Endothelial cell of umbilical vein (primary cell): ENCODE measurements at regions not wholly inside any gene's neighbourhood (a gene's known extent, or its start where the extent isn't known, plus 50 kb on each side); places are given as distances from the start of the nearest gene placed in this dataset.

Experiments
- BruUV-seq: library from RNA; stranded (reverse); fragments of 400-500 nt; replicated peaks from 2 replicates; lab custom pipeline; 2021; lab: Mats Ljungman, UMichigan
- CTCF ChIA-PET: fragments of 300-600, 350-600 bp; sonication (Branson Sonifier 250); formaldehyde crosslinking; loops from one replicate; lab custom pipeline; 2021; ENCODE audit warnings: antibody characterized with exemption, inconsistent platforms; lab: Charles Lee
- POLR2A ChIA-PET: fragments of 300-600, 350-600 bp; sonication (Branson Sonifier 250); formaldehyde crosslinking; loops from one replicate; lab custom pipeline; 2021; ENCODE audit warnings: antibody characterized with exemption, inconsistent platforms; lab: Charles Lee
- DNase-seq: peaks from one replicate; pipeline ENCODE4 v3.0.0-alpha.2; 2011; ENCODE audit warnings: low read depth, low spot score
- FAIRE-seq: peaks from 2 replicates; lab custom pipeline; 2011; peaks lifted over from hg19 to GRCh38; lab: Jason Lieb, UNC
- H2AFZ ChIP-seq: 2 replicates; pipeline ENCODE4 v1.6.0; 2012; ENCODE audit warnings: low read depth, low read length, control low read depth, inconsistent platforms
- H3K27ac ChIP-seq: 2 replicates; pipeline ENCODE4 v1.5.1; 2011; ENCODE audit warnings: low read depth, mild to moderate bottlenecking, control low read depth, low read length, moderate library complexity; ENCODE audit not compliant: insufficient read depth
- H3K27me3 ChIP-seq, 2 experiments: 2 replicates each; pipeline versions ENCODE4 v1.6.0 to v1.6.1; 2011; ENCODE audit warnings: low read length in 2 of 2, mixed read lengths in 1 of 2; ENCODE audit not compliant: control insufficient read depth in 2 of 2, insufficient read depth in 2 of 2
- H3K36me3 ChIP-seq, 2 experiments: 2 replicates in 1 of 2; 3 replicates in 1 of 2; pipeline ENCODE4 v1.5.1; 2011; ENCODE audit warnings: low read length in 2 of 2, mild to moderate bottlenecking in 1 of 2, moderate library complexity in 1 of 2; ENCODE audit not compliant: control insufficient read depth in 2 of 2, insufficient read depth in 2 of 2; ENCODE audit errors: extremely low read depth in 1 of 2
- H3K4me1 ChIP-seq: 3 replicates; pipeline ENCODE4 v1.5.1; 2011; ENCODE audit warnings: mild to moderate bottlenecking, low read length; ENCODE audit not compliant: control insufficient read depth, insufficient read depth; ENCODE audit errors: extremely low read depth
- H3K4me2 ChIP-seq: 2 replicates; pipeline ENCODE4 v1.6.1; 2011; ENCODE audit warnings: low read length, control low read depth, mixed read lengths; ENCODE audit not compliant: insufficient read depth
- H3K4me3 ChIP-seq, 3 experiments: fragments of 200-600 bp in 1 of 3; sonication (generic), shearing (Covaris generic) in 1 of 3; replicated peaks in 1 of 3; 2 replicates each; pipeline ENCODE4 v1.5.1; 2011 to 2016; ENCODE audit warnings: control low read depth in 3 of 3, low read length in 3 of 3, mild to moderate bottlenecking in 2 of 3, inconsistent platforms in 1 of 3, low read depth in 1 of 3, moderate library complexity in 1 of 3; ENCODE audit not compliant: insufficient read depth in 1 of 3
- H3K79me2 ChIP-seq: 2 replicates; pipeline ENCODE4 v1.6.0; 2012; ENCODE audit warnings: low read length, inconsistent platforms; ENCODE audit not compliant: control insufficient read depth, insufficient read depth
- H3K9ac ChIP-seq: replicated peaks from 2 replicates; pipeline ENCODE3; 2011; ENCODE audit warnings: low read length, control low read depth; ENCODE audit not compliant: insufficient read depth; ENCODE audit errors: extremely low read depth
- H3K9me1 ChIP-seq: replicated peaks from 3 replicates; pipeline ENCODE4 v1.6.0; 2011; ENCODE audit warnings: mild to moderate bottlenecking, low read length; ENCODE audit not compliant: control insufficient read depth, insufficient read depth; ENCODE audit errors: extremely low read depth
- H3K9me3 ChIP-seq: replicated peaks from 2 replicates; pipeline ENCODE4 v1.5.1; 2012; ENCODE audit warnings: low read length, inconsistent platforms; ENCODE audit not compliant: control insufficient read depth, insufficient read depth
- H4K20me1 ChIP-seq: replicated peaks from 2 replicates; pipeline ENCODE3; 2011; ENCODE audit warnings: mild to moderate bottlenecking, low read length; ENCODE audit not compliant: control insufficient read depth, insufficient read depth; ENCODE audit errors: extremely low read depth
- CTCF ChIP-seq, 2 donors: IDR thresholded peaks; 1 replicate in 1 of 2; 2 replicates in 1 of 2; pipeline ENCODE4 v1.5.1; 2011; ENCODE audit warnings: low read length in 2 of 2, mild to moderate bottlenecking in 2 of 2, moderate library complexity in 2 of 2, control low read depth in 1 of 2, inconsistent platforms in 1 of 2, low read depth in 1 of 2; ENCODE audit not compliant: insufficient read depth in 1 of 2; ENCODE audit errors: extremely low read depth in 1 of 2
- EZH2 ChIP-seq: IDR thresholded peaks from 2 replicates; pipeline ENCODE4 v1.6.1; 2012; ENCODE audit warnings: borderline replicate concordance, low read depth, mild to moderate bottlenecking, moderate library complexity, low read length, inconsistent platforms; ENCODE audit not compliant: severe bottlenecking
- FOS ChIP-seq: IDR thresholded peaks from 2 replicates; pipeline ENCODE4 v1.6.1; 2011; ENCODE audit warnings: mild to moderate bottlenecking, low read length, moderate library complexity, borderline replicate concordance; ENCODE audit not compliant: insufficient read depth
- GATA2 ChIP-seq: IDR thresholded peaks from 2 replicates; pipeline ENCODE4 v1.7.0; 2011; ENCODE audit warnings: low read depth, mild to moderate bottlenecking, moderate library complexity, mixed read lengths, low read length; ENCODE audit not compliant: insufficient read length, insufficient read depth
- JUN ChIP-seq: IDR thresholded peaks from 2 replicates; pipeline ENCODE4 v1.6.1; 2011; ENCODE audit warnings: borderline replicate concordance, low read depth; ENCODE audit not compliant: insufficient read length, insufficient read depth
- MYC ChIP-seq: IDR thresholded peaks from one replicate; pipeline ENCODE4 v1.6.1; 2011; ENCODE audit warnings: mild to moderate bottlenecking, low read depth, low read length
- POLR2A ChIP-seq: IDR thresholded peaks from 2 replicates; pipeline ENCODE4 v1.6.1; 2012; ENCODE audit warnings: low read depth, mild to moderate bottlenecking, control low read depth, low read length
- POLR2AphosphoS5 ChIP-seq: IDR thresholded peaks from 2 replicates; pipeline ENCODE4 v1.6.1; 2012; ENCODE audit warnings: low read depth, mild to moderate bottlenecking, control low read depth, low read length, moderate library complexity; ENCODE audit not compliant: insufficient read depth
- dilution Hi-C: fragments of 300-500 bp; cut with MboI; formaldehyde crosslinking; loops from one replicate; pipeline ENCODE4 v1.15.0; 2019; ENCODE audit warnings: low sequenced_read_pairs; ENCODE audit not compliant: extremely low pct_ligation_motif_present
- intact Hi-C: fragments of 100-400 bp; cut with micrococcal nuclease; formaldehyde crosslinking; loops from one replicate; pipeline ENCODE4 v1.10.0; 2022
- TF ChIP-seq, protein P1 (sequence below): IDR thresholded peaks from 2 replicates; pipeline ENCODE4 v1.6.1; 2011; ENCODE audit not compliant: insufficient read depth, insufficient read length

DNA sequence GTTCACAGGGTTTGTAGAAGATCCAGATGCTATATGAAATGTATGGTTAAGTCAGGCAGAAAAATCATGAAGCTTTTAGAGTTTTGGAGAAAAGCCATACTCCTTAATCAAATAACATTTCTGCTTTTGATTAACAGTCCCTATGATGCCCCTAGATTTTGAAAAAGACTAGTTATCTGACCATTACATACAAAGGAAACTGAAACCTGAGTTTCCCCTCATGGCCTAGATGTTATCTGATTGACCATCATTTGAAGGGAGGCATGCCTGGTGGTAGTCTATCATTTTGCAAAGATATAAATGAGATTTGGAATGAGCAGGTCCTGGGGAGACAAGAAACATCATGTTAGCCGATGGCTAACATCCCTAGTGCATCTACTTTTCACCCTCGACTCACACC is 704.3 kb upstream of the FSHR start:
- Histone ChIP-seq H3K4me1 (no peaks in the 10 kb centered on the region), H3K27me3 (no peaks in the 10 kb centered on the region), H4K20me1 (no peaks in the 10 kb centered on the region), H3K36me3 (no peaks in the 10 kb centered on the region), H3K79me2 (no peaks in the 10 kb centered on the region), H3K9me1 (no peaks in the 10 kb centered on the region), H3K9me3 (no peaks in the 10 kb centered on the region), H3K9ac (no peak overlapping the region), H2AFZ (no peak overlapping the region), H3K4me3 (no peak overlapping the region), H3K27ac (no peak overlapping the region), H3K4me2 (no peak overlapping the region)
- ChIA-PET POLR2A (no interaction called here), CTCF (no interaction called here)
- TF ChIP-seq FOS = no peak
- TF ChIP-seq CTCF (IDR thresholded peaks at IDR 0.05; ENCODE audit: extremely low read depth in 1 of 2, insufficient read depth in 1 of 2, low read depth in 1 of 2, low read length in 2 of 2) = no peak
- TF ChIP-seq POLR2AphosphoS5 = no peak
- no peak for TF ChIP-seq GATA2
- TF ChIP-seq EZH2 = no peak
- no peak for TF ChIP-seq JUN
- TF ChIP-seq, protein P1, sequence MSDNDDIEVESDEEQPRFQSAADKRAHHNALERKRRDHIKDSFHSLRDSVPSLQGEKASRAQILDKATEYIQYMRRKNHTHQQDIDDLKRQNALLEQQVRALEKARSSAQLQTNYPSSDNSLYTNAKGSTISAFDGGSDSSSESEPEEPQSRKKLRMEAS = no peak
- TF ChIP-seq MYC = no peak
- TF ChIP-seq POLR2A = no peak
- FAIRE-seq (no peak), DNase-seq (no peak)
- BruUV-seq = no TSS peak
- intact Hi-C loops (no loop called here), dilution Hi-C loops (no loop called here)
